AG10803 (cell line): ENCODE measurements at regions not wholly inside any gene's neighbourhood (a gene's known extent, or its start where the extent isn't known, plus 50 kb on each side); places are given as distances from the start of the nearest gene placed in this dataset.

Experiments
- DNase-seq: peaks from one replicate; pipeline ENCODE4 v3.0.0; 2010; ENCODE audit warnings: low read depth
- H3K4me3 ChIP-seq: 2 replicates; pipeline ENCODE4 v1.5.1; 2011; ENCODE audit warnings: mild to moderate bottlenecking, low read length, control low read depth
- TF ChIP-seq, protein P1 (sequence below): conservative IDR thresholded peaks from 2 replicates; pipeline ENCODE4 v1.5.1; 2011; ENCODE audit warnings: mild to moderate bottlenecking, low read length, control low read depth, inconsistent platforms

- no peak overlapping the region for H3K4me3 ChIP-seq
- TF ChIP-seq, protein P1, sequence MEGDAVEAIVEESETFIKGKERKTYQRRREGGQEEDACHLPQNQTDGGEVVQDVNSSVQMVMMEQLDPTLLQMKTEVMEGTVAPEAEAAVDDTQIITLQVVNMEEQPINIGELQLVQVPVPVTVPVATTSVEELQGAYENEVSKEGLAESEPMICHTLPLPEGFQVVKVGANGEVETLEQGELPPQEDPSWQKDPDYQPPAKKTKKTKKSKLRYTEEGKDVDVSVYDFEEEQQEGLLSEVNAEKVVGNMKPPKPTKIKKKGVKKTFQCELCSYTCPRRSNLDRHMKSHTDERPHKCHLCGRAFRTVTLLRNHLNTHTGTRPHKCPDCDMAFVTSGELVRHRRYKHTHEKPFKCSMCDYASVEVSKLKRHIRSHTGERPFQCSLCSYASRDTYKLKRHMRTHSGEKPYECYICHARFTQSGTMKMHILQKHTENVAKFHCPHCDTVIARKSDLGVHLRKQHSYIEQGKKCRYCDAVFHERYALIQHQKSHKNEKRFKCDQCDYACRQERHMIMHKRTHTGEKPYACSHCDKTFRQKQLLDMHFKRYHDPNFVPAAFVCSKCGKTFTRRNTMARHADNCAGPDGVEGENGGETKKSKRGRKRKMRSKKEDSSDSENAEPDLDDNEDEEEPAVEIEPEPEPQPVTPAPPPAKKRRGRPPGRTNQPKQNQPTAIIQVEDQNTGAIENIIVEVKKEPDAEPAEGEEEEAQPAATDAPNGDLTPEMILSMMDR, result no peak
- DNase-seq, result no peak
These were observed 188.9 kb downstream of the BCR start for GRCh38 chr22:23369054-23369685.
